ENCODE measurements at regions not wholly inside any gene's neighbourhood (a gene's known extent, or its start where the extent isn't known, plus 50 kb on each side); places are given as distances from the start of the nearest gene placed in this dataset.

- no peak for TF ChIP-seq CTCF (conservative IDR thresholded peaks at IDR 0.05; ENCODE audit: low read depth, low read length)
- H3K4me3 ChIP-seq (ENCODE audit: low read length) = no peak overlapping the region
These were observed 458.3 kb upstream of the CITED2 start for GRCh38 chr6:139832493-139833305.

GRCh38 chr6:139829576-139829975 lies 455.1 kb upstream of the CITED2 start:
- no peak for DNase-seq (ENCODE audit: low read depth)
- TF ChIP-seq CTCF (conservative IDR thresholded peaks at IDR 0.05; ENCODE audit: low read depth, low read length) = no peak
- H3K4me3 ChIP-seq (ENCODE audit: low read length) = no peak overlapping the region

More at GRCh38 chr6:139832493-139833305, 458.3 kb upstream of the CITED2 start:
- no peak for DNase-seq (ENCODE audit: low read depth)

GRCh38 chr6:139828751-139829519 lies 454.5 kb upstream of the CITED2 start:
- no peak for TF ChIP-seq CTCF (conservative IDR thresholded peaks at IDR 0.05; ENCODE audit: low read depth, low read length)
- no peak overlapping the region for H3K4me3 ChIP-seq (ENCODE audit: low read length)
- no peak for DNase-seq (ENCODE audit: low read depth)

GRCh38 chr6:139825935-139826374 lies 451.5 kb upstream of the CITED2 start:
- no peak for DNase-seq (ENCODE audit: low read depth)

GRCh38 chr6:139824864-139825263 lies 450.4 kb upstream of the CITED2 start:
- no peak for DNase-seq (ENCODE audit: low read depth)
- TF ChIP-seq CTCF (conservative IDR thresholded peaks at IDR 0.05; ENCODE audit: low read depth, low read length) = no peak
- H3K4me3 ChIP-seq (ENCODE audit: low read length) = no peak overlapping the region

More at GRCh38 chr6:139825935-139826374, 451.5 kb upstream of the CITED2 start:
- H3K4me3 ChIP-seq (ENCODE audit: low read length) = no peak overlapping the region
- TF ChIP-seq CTCF (conservative IDR thresholded peaks at IDR 0.05; ENCODE audit: low read depth, low read length) = no peak

GRCh38 chr6:139823808-139824126 lies 449.3 kb upstream of the CITED2 start:
- DNase-seq (ENCODE audit: low read depth) = no peak
- no peak overlapping the region for H3K4me3 ChIP-seq (ENCODE audit: low read length)
- TF ChIP-seq CTCF (conservative IDR thresholded peaks at IDR 0.05; ENCODE audit: low read depth, low read length) = no peak
